ENCODE measurements at regions not wholly inside any gene's neighbourhood (a gene's known extent, or its start where the extent isn't known, plus 50 kb on each side); places are given as distances from the start of the nearest gene placed in this dataset.

DNA sequence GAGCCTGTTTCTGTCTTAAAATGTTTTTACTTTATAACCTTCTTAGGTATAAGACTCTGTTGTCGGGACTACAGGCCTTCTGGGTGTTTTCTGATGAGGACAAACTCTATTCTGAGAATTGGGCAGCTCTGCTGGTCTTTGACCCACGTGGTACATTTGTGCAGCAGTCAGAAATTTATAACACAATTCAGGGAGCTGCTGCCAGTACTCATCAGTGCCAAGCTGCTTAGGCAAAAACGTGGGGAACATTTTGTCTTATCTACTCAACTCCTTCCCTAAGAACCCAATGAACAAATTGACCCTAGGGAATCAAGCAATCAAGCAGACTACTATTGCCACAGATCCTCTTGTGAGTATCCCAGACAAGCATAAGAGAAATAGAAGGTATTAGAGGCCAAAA, 180.7 kb upstream of the PDZRN3 start:
- peak in 1 of 3 donors; percentile 48 for DNase-seq
- Histone ChIP-seq H3K36me3 (no peaks in the 10 kb centered on the region), H3K4me3 (no peak overlapping the region), H3K9me3 (no peaks in the 10 kb centered on the region), H3K27ac (peak overlapping the region in 1 of 4 donors; percentile 39), H3K4me1 (no peaks in the 10 kb centered on the region), H3K27me3 (no peaks in the 10 kb centered on the region)
- TF ChIP-seq, protein P1, sequence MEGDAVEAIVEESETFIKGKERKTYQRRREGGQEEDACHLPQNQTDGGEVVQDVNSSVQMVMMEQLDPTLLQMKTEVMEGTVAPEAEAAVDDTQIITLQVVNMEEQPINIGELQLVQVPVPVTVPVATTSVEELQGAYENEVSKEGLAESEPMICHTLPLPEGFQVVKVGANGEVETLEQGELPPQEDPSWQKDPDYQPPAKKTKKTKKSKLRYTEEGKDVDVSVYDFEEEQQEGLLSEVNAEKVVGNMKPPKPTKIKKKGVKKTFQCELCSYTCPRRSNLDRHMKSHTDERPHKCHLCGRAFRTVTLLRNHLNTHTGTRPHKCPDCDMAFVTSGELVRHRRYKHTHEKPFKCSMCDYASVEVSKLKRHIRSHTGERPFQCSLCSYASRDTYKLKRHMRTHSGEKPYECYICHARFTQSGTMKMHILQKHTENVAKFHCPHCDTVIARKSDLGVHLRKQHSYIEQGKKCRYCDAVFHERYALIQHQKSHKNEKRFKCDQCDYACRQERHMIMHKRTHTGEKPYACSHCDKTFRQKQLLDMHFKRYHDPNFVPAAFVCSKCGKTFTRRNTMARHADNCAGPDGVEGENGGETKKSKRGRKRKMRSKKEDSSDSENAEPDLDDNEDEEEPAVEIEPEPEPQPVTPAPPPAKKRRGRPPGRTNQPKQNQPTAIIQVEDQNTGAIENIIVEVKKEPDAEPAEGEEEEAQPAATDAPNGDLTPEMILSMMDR (IDR thresholded peaks at IDR 0.05), result no peak
- TF ChIP-seq POLR2A (IDR thresholded peaks at IDR 0.05), result no peak

DNA sequence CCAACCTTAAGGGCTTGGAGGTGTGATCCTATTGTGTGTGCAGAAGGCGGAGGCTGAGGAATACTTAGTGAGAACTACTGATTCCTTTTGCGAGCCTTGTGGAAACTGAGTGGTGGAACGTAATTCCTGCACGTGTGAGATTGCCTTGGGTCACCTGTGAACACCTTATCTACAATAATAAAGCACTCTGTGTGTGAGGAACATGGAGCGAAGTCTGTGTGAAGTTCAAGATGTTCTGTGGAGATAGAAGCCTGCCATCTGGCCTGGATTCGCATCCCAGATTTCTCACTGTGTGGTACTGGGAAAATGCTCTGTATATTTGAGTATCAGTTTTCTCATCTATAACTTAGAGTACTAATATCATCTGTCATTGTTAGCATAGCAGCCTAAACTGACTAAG, 179.5 kb upstream of the PDZRN3 start:
- no peaks in the 10 kb centered on the region for H3K27me3 ChIP-seq
- H3K4me1 ChIP-seq, result no peaks in the 10 kb centered on the region
- H3K4me3 ChIP-seq, result no peak overlapping the region
- no peak for TF ChIP-seq POLR2A (IDR thresholded peaks at IDR 0.05)
- TF ChIP-seq, protein P1 (IDR thresholded peaks at IDR 0.05), result no peak
- no peak overlapping the region for H3K27ac ChIP-seq
- H3K9me3 ChIP-seq, result no peaks in the 10 kb centered on the region
- no peak for DNase-seq
- no peaks in the 10 kb centered on the region for H3K36me3 ChIP-seq

- TF ChIP-seq, protein P1 (IDR thresholded peaks at IDR 0.05), result no peak
- no peak for TF ChIP-seq POLR2A (IDR thresholded peaks at IDR 0.05)
- Histone ChIP-seq H3K4me3 (no peak overlapping the region), H3K27ac (no peak overlapping the region), H3K27me3 (no peaks in the 10 kb centered on the region), H3K9me3 (no peaks in the 10 kb centered on the region), H3K36me3 (no peaks in the 10 kb centered on the region), H3K4me1 (no peaks in the 10 kb centered on the region)
- no peak for DNase-seq
Measured at GRCh38 chr3:73801444-73801843, 176.7 kb upstream of the PDZRN3 start.

DNA sequence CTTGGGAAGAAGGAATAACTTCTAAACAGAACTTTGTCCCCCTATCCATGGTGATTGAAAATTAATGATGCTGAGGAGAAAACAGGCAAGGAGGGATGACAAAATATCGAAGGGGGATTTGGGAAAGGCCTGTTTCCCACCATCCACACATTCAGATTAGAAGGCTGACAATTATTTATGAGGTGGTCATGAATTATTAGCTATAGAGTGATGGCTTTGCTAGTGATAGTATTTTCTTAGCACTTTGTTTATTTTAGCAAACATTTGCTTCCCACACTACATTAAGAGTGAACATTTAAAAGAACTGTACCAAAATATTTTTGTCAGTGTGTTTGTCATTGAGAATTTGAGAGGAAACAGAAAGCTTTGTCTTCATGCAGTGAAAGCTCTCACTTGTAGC, 172.6 kb upstream of the PDZRN3 start:
- H3K4me1 ChIP-seq, result no peaks in the 10 kb centered on the region
- DNase-seq, result no peak
- H3K27me3 ChIP-seq, result no peaks in the 10 kb centered on the region
- H3K27ac ChIP-seq, result no peak overlapping the region
- no peaks in the 10 kb centered on the region for H3K36me3 ChIP-seq
- no peaks in the 10 kb centered on the region for H3K9me3 ChIP-seq
- H3K4me3 ChIP-seq, result no peak overlapping the region
- TF ChIP-seq POLR2A (IDR thresholded peaks at IDR 0.05), result no peak
- TF ChIP-seq, protein P1 (IDR thresholded peaks at IDR 0.05), result no peak

DNA sequence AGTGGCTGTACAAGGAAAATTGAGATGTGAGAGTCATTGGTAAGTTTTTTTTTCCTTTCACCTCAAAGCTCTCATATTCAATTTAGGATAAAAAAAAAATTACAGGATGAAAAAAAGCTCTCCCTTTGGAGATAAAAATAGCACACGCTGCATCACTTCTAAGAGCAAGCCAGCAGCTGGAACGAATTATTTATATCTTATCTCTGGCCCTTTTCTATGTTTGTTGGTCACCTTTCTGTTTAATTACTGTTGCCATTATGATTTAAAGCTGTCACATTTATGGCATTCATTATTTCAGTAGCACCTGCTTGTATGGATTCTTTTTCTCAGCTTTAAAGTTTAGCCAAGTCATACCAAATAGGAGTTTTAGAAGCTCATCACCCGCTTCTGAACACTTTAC, 171.6 kb upstream of the PDZRN3 start:
- Histone ChIP-seq H3K9me3 (no peaks in the 10 kb centered on the region), H3K36me3 (no peaks in the 10 kb centered on the region), H3K27me3 (no peaks in the 10 kb centered on the region), H3K27ac (no peak overlapping the region), H3K4me3 (no peak overlapping the region), H3K4me1 (no peaks in the 10 kb centered on the region)
- no peak for DNase-seq
- TF ChIP-seq POLR2A (IDR thresholded peaks at IDR 0.05), result no peak
- TF ChIP-seq, protein P1 (IDR thresholded peaks at IDR 0.05), result no peak

DNA sequence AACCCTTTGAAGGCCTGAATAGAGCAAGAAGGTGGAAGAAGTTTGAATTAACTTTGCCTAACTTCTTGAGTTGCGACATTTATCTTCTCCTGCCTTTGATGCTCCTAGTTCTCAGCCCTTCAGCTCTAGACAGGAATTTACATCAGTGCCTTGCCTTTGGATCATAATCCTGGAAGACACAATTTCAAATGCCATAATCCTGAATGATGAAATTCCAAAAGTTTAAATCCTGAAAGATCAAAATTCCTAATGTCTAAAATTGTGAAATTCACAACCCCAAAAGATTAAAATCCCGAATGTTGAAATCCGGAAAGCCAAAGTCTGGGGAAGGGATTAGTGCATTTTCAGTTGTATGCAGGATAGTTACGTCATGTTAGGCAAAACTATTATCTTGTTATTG, 166.6 kb upstream of the PDZRN3 start:
- no peaks in the 10 kb centered on the region for H3K9me3 ChIP-seq
- H3K36me3 ChIP-seq, result no peaks in the 10 kb centered on the region
- no peak for TF ChIP-seq POLR2A (IDR thresholded peaks at IDR 0.05)
- TF ChIP-seq, protein P1 (IDR thresholded peaks at IDR 0.05), result no peak
- no peaks in the 10 kb centered on the region for H3K4me1 ChIP-seq
- H3K27me3 ChIP-seq, result no peaks in the 10 kb centered on the region
- no peak for DNase-seq
- no peak overlapping the region for H3K4me3 ChIP-seq
- H3K27ac ChIP-seq, result no peak overlapping the region

All from Peyer's patch (tissue), 4 donors.